ENCODE measurements at regions not wholly inside any gene's neighbourhood (a gene's known extent, or its start where the extent isn't known, plus 50 kb on each side); places are given as distances from the start of the nearest gene placed in this dataset.

GRCh38 chr9:13570068-13570974, 290.8 kb upstream of the MPDZ start:
- Histone ChIP-seq H3K4me2 (ENCODE audit: low read depth, low read length, poor library complexity, severe bottlenecking) (no peak overlapping the region), H3K27me3 (ENCODE audit: low read length) (no peaks in the 10 kb centered on the region), H3K79me2 (ENCODE audit: low read length) (no peaks in the 10 kb centered on the region), H4K20me1 (ENCODE audit: insufficient read depth, low read depth, low read length) (no peaks in the 10 kb centered on the region), H2AFZ (ENCODE audit: low read length) (0 out of 2 replicates have a peak overlapping the region, but pooled peaks have one; percentile 26), H3K9me2 (replicated peaks; ENCODE audit: insufficient read depth, low read length) (no peaks in the 10 kb centered on the region), H3K4me1 (ENCODE audit: low read length) (peaks cover 25% of the 10 kb centered on the region), H3K9me3 (ENCODE audit: low read length) (no peaks in the 10 kb centered on the region), H3K27ac (ENCODE audit: low read length) (no peak overlapping the region), H3K4me3 (ENCODE audit: low read length) (no peak overlapping the region), H3K36me3 (ENCODE audit: insufficient read depth, low read length) (no peaks in the 10 kb centered on the region), H3K9ac (ENCODE audit: low read length) (no peak overlapping the region)
- no peak for DNase-seq

GRCh38 chr9:13569602-13570067, 290.1 kb upstream of the MPDZ start:
- Histone ChIP-seq H3K9me3 (ENCODE audit: low read length) (no peaks in the 10 kb centered on the region), H3K27ac (ENCODE audit: low read length) (no peak overlapping the region), H3K4me2 (ENCODE audit: low read depth, low read length, poor library complexity, severe bottlenecking) (no peak overlapping the region), H3K79me2 (ENCODE audit: low read length) (no peaks in the 10 kb centered on the region), H3K36me3 (ENCODE audit: insufficient read depth, low read length) (no peaks in the 10 kb centered on the region), H4K20me1 (ENCODE audit: insufficient read depth, low read depth, low read length) (no peaks in the 10 kb centered on the region), H3K27me3 (ENCODE audit: low read length) (no peaks in the 10 kb centered on the region), H3K4me1 (ENCODE audit: low read length) (peaks cover 25% of the 10 kb centered on the region), H3K9ac (ENCODE audit: low read length) (no peak overlapping the region), H3K4me3 (ENCODE audit: low read length) (no peak overlapping the region), H2AFZ (ENCODE audit: low read length) (peak overlapping the region; percentile 26; the same call in 1 of the 2 replicates), H3K9me2 (replicated peaks; ENCODE audit: insufficient read depth, low read length) (no peaks in the 10 kb centered on the region)
- no peak for DNase-seq

GRCh38 chr9:13568841-13569601, 289.5 kb upstream of the MPDZ start:
- Histone ChIP-seq H4K20me1 (ENCODE audit: insufficient read depth, low read depth, low read length) (no peaks in the 10 kb centered on the region), H3K9me2 (replicated peaks; ENCODE audit: insufficient read depth, low read length) (no peaks in the 10 kb centered on the region), H3K27ac (ENCODE audit: low read length) (no peak overlapping the region), H3K79me2 (ENCODE audit: low read length) (no peaks in the 10 kb centered on the region), H3K4me2 (ENCODE audit: low read depth, low read length, poor library complexity, severe bottlenecking) (peak overlapping the region; percentile 1), H3K27me3 (ENCODE audit: low read length) (no peaks in the 10 kb centered on the region), H2AFZ (ENCODE audit: low read length) (peak overlapping the region; percentile 26; the same call in 1 of the 2 replicates), H3K9me3 (ENCODE audit: low read length) (no peaks in the 10 kb centered on the region), H3K9ac (ENCODE audit: low read length) (no peak overlapping the region), H3K36me3 (ENCODE audit: insufficient read depth, low read length) (no peaks in the 10 kb centered on the region), H3K4me3 (ENCODE audit: low read length) (no peak overlapping the region), H3K4me1 (ENCODE audit: low read length) (peaks cover 25% of the 10 kb centered on the region)
- no peak for DNase-seq

GRCh38 chr9:13568405-13568804, 288.9 kb upstream of the MPDZ start:
- Histone ChIP-seq H4K20me1 (ENCODE audit: insufficient read depth, low read depth, low read length) (no peaks in the 10 kb centered on the region), H3K4me2 (ENCODE audit: low read depth, low read length, poor library complexity, severe bottlenecking) (no peak overlapping the region), H3K9ac (ENCODE audit: low read length) (no peak overlapping the region)

GRCh38 chr9:13567833-13568232, 288.3 kb upstream of the MPDZ start:
- H3K36me3 ChIP-seq (ENCODE audit: insufficient read depth, low read length) = no peaks in the 10 kb centered on the region
- H3K27ac ChIP-seq (ENCODE audit: low read length) = no peak overlapping the region
- H3K79me2 ChIP-seq (ENCODE audit: low read length) = no peaks in the 10 kb centered on the region
- no peak overlapping the region for H2AFZ ChIP-seq (ENCODE audit: low read length)
- H3K4me3 ChIP-seq (ENCODE audit: low read length) = no peak overlapping the region
- no peak overlapping the region for H3K4me2 ChIP-seq (ENCODE audit: low read depth, low read length, poor library complexity, severe bottlenecking)
- no peaks in the 10 kb centered on the region for H3K27me3 ChIP-seq (ENCODE audit: low read length)
- H3K9me3 ChIP-seq (ENCODE audit: low read length) = no peaks in the 10 kb centered on the region
- no peak overlapping the region for H3K9ac ChIP-seq (ENCODE audit: low read length)
- H3K9me2 ChIP-seq (replicated peaks; ENCODE audit: insufficient read depth, low read length) = no peaks in the 10 kb centered on the region
- no peak for DNase-seq
- no peaks in the 10 kb centered on the region for H4K20me1 ChIP-seq (ENCODE audit: insufficient read depth, low read depth, low read length)
- peaks cover 25% of the 10 kb centered on the region for H3K4me1 ChIP-seq (ENCODE audit: low read length)

More at GRCh38 chr9:13568405-13568804, 288.9 kb upstream of the MPDZ start:
- Histone ChIP-seq H3K79me2 (ENCODE audit: low read length) (no peaks in the 10 kb centered on the region), H3K9me2 (replicated peaks; ENCODE audit: insufficient read depth, low read length) (no peaks in the 10 kb centered on the region), H3K9me3 (ENCODE audit: low read length) (no peaks in the 10 kb centered on the region), H3K27me3 (ENCODE audit: low read length) (no peaks in the 10 kb centered on the region), H3K4me1 (ENCODE audit: low read length) (peaks cover 25% of the 10 kb centered on the region), H3K36me3 (ENCODE audit: insufficient read depth, low read length) (no peaks in the 10 kb centered on the region), H3K27ac (ENCODE audit: low read length) (no peak overlapping the region), H2AFZ (ENCODE audit: low read length) (no peak overlapping the region; the same call in 1 of the 2 replicates), H3K4me3 (ENCODE audit: low read length) (no peak overlapping the region)
- no peak for DNase-seq

- Histone ChIP-seq H3K36me3 (ENCODE audit: insufficient read depth, low read length) (no peaks in the 10 kb centered on the region), H2AFZ (ENCODE audit: low read length) (no peak overlapping the region), H3K9ac (ENCODE audit: low read length) (no peak overlapping the region), H3K79me2 (ENCODE audit: low read length) (no peaks in the 10 kb centered on the region), H3K9me3 (ENCODE audit: low read length) (no peaks in the 10 kb centered on the region), H3K4me2 (ENCODE audit: low read depth, low read length, poor library complexity, severe bottlenecking) (no peak overlapping the region), H3K9me2 (replicated peaks; ENCODE audit: insufficient read depth, low read length) (no peaks in the 10 kb centered on the region), H3K4me3 (ENCODE audit: low read length) (no peak overlapping the region), H3K4me1 (ENCODE audit: low read length) (peaks cover 6% of the 10 kb centered on the region), H4K20me1 (ENCODE audit: insufficient read depth, low read depth, low read length) (no peaks in the 10 kb centered on the region), H3K27me3 (ENCODE audit: low read length) (no peaks in the 10 kb centered on the region), H3K27ac (ENCODE audit: low read length) (no peak overlapping the region)
- no peak for DNase-seq
Observed at GRCh38 chr9:13557746-13558145, 278.3 kb upstream of the MPDZ start.

- no peaks in the 10 kb centered on the region for H3K9me3 ChIP-seq (ENCODE audit: low read length)
- no peaks in the 10 kb centered on the region for H3K9me2 ChIP-seq (replicated peaks; ENCODE audit: insufficient read depth, low read length)
- no peaks in the 10 kb centered on the region for H4K20me1 ChIP-seq (ENCODE audit: insufficient read depth, low read depth, low read length)
- H3K79me2 ChIP-seq (ENCODE audit: low read length) = no peaks in the 10 kb centered on the region
- H3K9ac ChIP-seq (ENCODE audit: low read length) = no peak overlapping the region
- H2AFZ ChIP-seq (ENCODE audit: low read length) = no peak overlapping the region
- H3K4me1 ChIP-seq (ENCODE audit: low read length) = peaks cover 8% of the 10 kb centered on the region
- no peak overlapping the region for H3K4me2 ChIP-seq (ENCODE audit: low read depth, low read length, poor library complexity, severe bottlenecking)
- H3K36me3 ChIP-seq (ENCODE audit: insufficient read depth, low read length) = no peaks in the 10 kb centered on the region
- DNase-seq = no peak
- H3K27me3 ChIP-seq (ENCODE audit: low read length) = no peaks in the 10 kb centered on the region
- no peak overlapping the region for H3K4me3 ChIP-seq (ENCODE audit: low read length)
- no peak overlapping the region for H3K27ac ChIP-seq (ENCODE audit: low read length)
Observed at GRCh38 chr9:13556656-13557055, 277.2 kb upstream of the MPDZ start.

- Histone ChIP-seq H3K9me3 (ENCODE audit: low read length) (no peaks in the 10 kb centered on the region), H3K4me1 (ENCODE audit: low read length) (peaks cover 8% of the 10 kb centered on the region), H3K4me2 (ENCODE audit: low read depth, low read length, poor library complexity, severe bottlenecking) (no peak overlapping the region), H3K36me3 (ENCODE audit: insufficient read depth, low read length) (no peaks in the 10 kb centered on the region), H3K9ac (ENCODE audit: low read length) (no peak overlapping the region), H3K27me3 (ENCODE audit: low read length) (no peaks in the 10 kb centered on the region), H3K79me2 (ENCODE audit: low read length) (no peaks in the 10 kb centered on the region), H4K20me1 (ENCODE audit: insufficient read depth, low read depth, low read length) (no peaks in the 10 kb centered on the region), H3K27ac (ENCODE audit: low read length) (no peak overlapping the region), H3K4me3 (ENCODE audit: low read length) (no peak overlapping the region), H3K9me2 (replicated peaks; ENCODE audit: insufficient read depth, low read length) (no peaks in the 10 kb centered on the region), H2AFZ (ENCODE audit: low read length) (no peak overlapping the region)
- no peak for DNase-seq
Observed at GRCh38 chr9:13555989-13556500, 276.6 kb upstream of the MPDZ start.

Measured in Karpas-422 (cell line).